ENCODE measurements at regions not wholly inside any gene's neighbourhood (a gene's known extent, or its start where the extent isn't known, plus 50 kb on each side); places are given as distances from the start of the nearest gene placed in this dataset.

DNA sequence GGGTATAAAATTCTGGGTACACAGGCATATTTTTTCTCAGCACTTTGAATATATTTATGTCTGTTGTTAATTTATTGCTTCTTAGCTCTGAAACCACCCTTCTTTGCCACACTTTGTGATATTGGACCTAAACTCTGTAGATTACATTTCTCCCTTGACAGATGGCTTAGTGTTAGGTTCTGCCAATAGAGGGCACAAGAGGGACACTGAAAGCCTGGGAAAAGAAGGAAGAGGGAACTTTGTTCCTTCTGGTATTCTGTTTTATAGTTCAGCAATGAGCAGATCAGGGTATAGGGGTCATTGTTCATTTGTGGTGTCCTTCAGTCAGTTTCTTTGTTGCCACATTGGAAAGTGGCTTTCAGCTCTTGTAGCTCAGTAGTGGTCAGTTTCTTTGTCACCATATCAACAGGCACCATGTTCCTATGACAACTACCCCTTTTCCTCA is 423.5 kb upstream of the PROX1 start:
- no peaks in the 10 kb centered on the region for H3K36me3 ChIP-seq (ENCODE audit: control insufficient read depth in 4 of 4, insufficient read depth in 4 of 4, low read length in 3 of 4)
- ChIA-PET CTCF (no interaction called here), POLR2A (no interaction called here)
- H3K4me1 ChIP-seq (ENCODE audit: control extremely low read depth in 1 of 4, control insufficient read depth in 4 of 4, insufficient read depth in 4 of 4, low read length in 3 of 4): no peaks in the 10 kb centered on the region
- H3K27me3 ChIP-seq (replicated peaks in 2 of 5; ENCODE audit: control insufficient read depth in 4 of 5, insufficient read depth in 5 of 5, low read length in 4 of 5): no peaks in the 10 kb centered on the region
- peaks cover 0 to 5% (median 3%) of the 10 kb centered on the region in 5 experiments for H3K9me3 ChIP-seq (ENCODE audit: control extremely low read depth in 1 of 5, control insufficient read depth in 4 of 5, insufficient read depth in 2 of 5, low read depth in 1 of 5, low read length in 4 of 5)
- no peak for DNase-seq
- no peak overlapping the region for H3K27ac ChIP-seq (ENCODE audit: insufficient read depth in 1 of 2, low read depth in 1 of 2, low read length in 2 of 2, poor library complexity in 1 of 2, severe bottlenecking in 2 of 2)
- H3K4me3 ChIP-seq (ENCODE audit: control insufficient read depth in 1 of 7, extremely low read depth in 1 of 7, insufficient read depth in 4 of 7, low read depth in 2 of 7, low read length in 6 of 7): no peak overlapping the region

DNA sequence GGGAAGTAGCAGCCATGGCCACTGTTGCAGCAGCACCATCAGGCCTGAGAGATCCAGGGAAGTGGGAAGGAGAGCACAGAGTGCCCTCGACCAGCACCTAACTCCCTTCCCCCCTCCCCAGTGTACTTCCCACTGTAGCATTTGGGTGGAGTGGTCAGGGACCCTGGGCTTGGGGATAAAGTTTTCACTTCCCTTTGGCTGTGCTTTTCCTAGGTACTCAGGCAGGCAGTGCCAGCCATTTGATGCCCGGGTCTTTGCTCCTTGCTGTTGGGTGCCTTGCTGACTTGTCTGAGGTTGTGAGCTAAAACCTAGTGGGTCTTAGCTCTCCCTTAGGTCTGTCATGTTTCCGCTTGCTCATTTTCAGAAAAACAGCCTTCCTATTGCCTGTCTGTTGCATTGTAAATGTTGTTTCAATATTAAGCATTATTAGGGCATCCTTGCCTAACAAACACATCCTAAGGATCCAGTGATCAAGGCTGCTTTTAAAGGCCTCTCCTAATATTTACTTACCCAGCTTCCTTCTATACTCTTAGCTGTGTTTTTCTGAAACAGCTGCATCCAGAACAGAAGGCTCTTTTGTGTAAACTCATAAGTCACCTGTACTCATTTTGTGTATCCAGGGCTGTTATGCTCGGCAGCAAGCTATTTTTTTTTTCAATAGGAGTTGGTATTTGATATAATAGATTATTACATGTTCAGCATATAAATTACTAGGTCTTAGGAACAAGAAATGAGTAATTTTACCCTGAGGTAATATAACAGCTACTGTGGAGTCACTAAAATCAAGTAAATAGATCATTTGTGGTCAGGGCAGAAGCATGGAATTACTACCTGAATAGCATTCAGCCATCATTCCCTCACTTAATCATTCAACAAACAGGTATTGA is 418.6 kb upstream of the PROX1 start:
- Histone ChIP-seq H3K9me3 (ENCODE audit: control extremely low read depth in 1 of 5, control insufficient read depth in 4 of 5, insufficient read depth in 2 of 5, low read depth in 1 of 5, low read length in 4 of 5) (peaks cover 0 to 2% (median 0%) of the 10 kb centered on the region in 5 experiments), H3K4me3 (ENCODE audit: control insufficient read depth in 1 of 7, extremely low read depth in 1 of 7, insufficient read depth in 4 of 7, low read depth in 2 of 7, low read length in 6 of 7) (no peak overlapping the region), H3K36me3 (ENCODE audit: control insufficient read depth in 4 of 4, insufficient read depth in 4 of 4, low read length in 3 of 4) (no peaks in the 10 kb centered on the region), H3K27me3 (replicated peaks in 2 of 5; ENCODE audit: control insufficient read depth in 4 of 5, insufficient read depth in 5 of 5, low read length in 4 of 5) (peaks cover 0 to 2% (median 0%) of the 10 kb centered on the region in 5 experiments), H3K4me1 (ENCODE audit: control extremely low read depth in 1 of 4, control insufficient read depth in 4 of 4, insufficient read depth in 4 of 4, low read length in 3 of 4) (no peaks in the 10 kb centered on the region), H3K27ac (ENCODE audit: insufficient read depth in 1 of 2, low read depth in 1 of 2, low read length in 2 of 2, poor library complexity in 1 of 2, severe bottlenecking in 2 of 2) (no peak overlapping the region)
- POLR2A ChIA-PET: no interaction called here
- no peak for DNase-seq
- WGBS (ENCODE audit: insufficient coverage): 90% methylated on average over 2 of the region's 4 CpGs
- CTCF ChIA-PET: no interaction called here

DNA sequence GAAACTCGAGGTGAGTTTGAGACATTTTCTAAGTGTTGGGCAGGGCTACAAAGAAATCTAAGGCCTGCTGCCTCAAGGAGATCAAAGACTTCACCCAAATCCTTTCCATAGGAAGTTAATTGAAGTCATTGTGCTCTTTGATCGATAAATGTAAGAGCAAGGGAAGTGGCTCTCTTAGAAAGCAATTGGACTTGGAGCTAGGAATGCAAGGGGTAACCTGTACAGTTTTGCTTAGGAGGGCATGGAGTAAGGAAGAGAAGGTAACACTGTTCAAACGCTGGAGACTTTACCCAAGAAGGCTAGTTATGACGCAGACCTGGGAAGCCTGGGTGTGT is 418.0 kb upstream of the PROX1 start:
- H3K27ac ChIP-seq (ENCODE audit: insufficient read depth in 1 of 2, low read depth in 1 of 2, low read length in 2 of 2, poor library complexity in 1 of 2, severe bottlenecking in 2 of 2): no peak overlapping the region
- DNase-seq: no peak
- ChIA-PET POLR2A (no interaction called here), CTCF (no interaction called here)
- no peaks in the 10 kb centered on the region for H3K9me3 ChIP-seq (ENCODE audit: control extremely low read depth in 1 of 5, control insufficient read depth in 4 of 5, insufficient read depth in 2 of 5, low read depth in 1 of 5, low read length in 4 of 5)
- no peaks in the 10 kb centered on the region for H3K36me3 ChIP-seq (ENCODE audit: control insufficient read depth in 4 of 4, insufficient read depth in 4 of 4, low read length in 3 of 4)
- peaks cover 0 to 2% (median 0%) of the 10 kb centered on the region in 5 experiments for H3K27me3 ChIP-seq (replicated peaks in 2 of 5; ENCODE audit: control insufficient read depth in 4 of 5, insufficient read depth in 5 of 5, low read length in 4 of 5)
- 94% methylated on average over 3 of the region's 4 CpGs for WGBS (ENCODE audit: insufficient coverage)
- no peak overlapping the region for H3K4me3 ChIP-seq (ENCODE audit: control insufficient read depth in 1 of 7, extremely low read depth in 1 of 7, insufficient read depth in 4 of 7, low read depth in 2 of 7, low read length in 6 of 7)
- no peaks in the 10 kb centered on the region for H3K4me1 ChIP-seq (ENCODE audit: control extremely low read depth in 1 of 4, control insufficient read depth in 4 of 4, insufficient read depth in 4 of 4, low read length in 3 of 4)

DNA sequence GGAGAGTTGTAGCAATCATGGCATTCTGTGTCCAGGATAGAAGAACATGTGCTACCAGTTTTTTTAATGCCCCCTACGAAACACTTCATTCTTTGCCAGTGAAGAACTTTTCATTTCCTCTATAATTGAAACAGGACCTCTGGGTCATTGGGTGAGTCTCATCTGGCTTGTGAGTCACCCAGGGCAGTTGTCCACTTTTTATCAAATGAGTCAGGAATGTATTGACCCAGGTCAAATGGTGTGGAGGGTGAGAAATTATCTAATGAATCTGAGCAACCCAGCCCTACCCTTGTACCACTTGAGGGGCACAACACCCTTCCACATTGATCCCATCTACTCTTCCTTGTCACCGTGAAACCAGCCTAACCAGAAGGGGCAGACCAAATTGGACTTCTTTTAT is 417.3 kb upstream of the PROX1 start:
- H3K36me3 ChIP-seq (ENCODE audit: control insufficient read depth in 4 of 4, insufficient read depth in 4 of 4, low read length in 3 of 4): no peaks in the 10 kb centered on the region
- no peak overlapping the region for H3K4me3 ChIP-seq (ENCODE audit: control insufficient read depth in 1 of 7, extremely low read depth in 1 of 7, insufficient read depth in 4 of 7, low read depth in 2 of 7, low read length in 6 of 7)
- no peaks in the 10 kb centered on the region for H3K9me3 ChIP-seq (ENCODE audit: control extremely low read depth in 1 of 5, control insufficient read depth in 4 of 5, insufficient read depth in 2 of 5, low read depth in 1 of 5, low read length in 4 of 5)
- H3K27me3 ChIP-seq (replicated peaks in 2 of 5; ENCODE audit: control insufficient read depth in 4 of 5, insufficient read depth in 5 of 5, low read length in 4 of 5): peaks cover 0 to 2% (median 0%) of the 10 kb centered on the region in 5 experiments
- WGBS (ENCODE audit: insufficient coverage): no CpG with 5 or more reads among the region's 2 CpGs
- no peaks in the 10 kb centered on the region for H3K4me1 ChIP-seq (ENCODE audit: control extremely low read depth in 1 of 4, control insufficient read depth in 4 of 4, insufficient read depth in 4 of 4, low read length in 3 of 4)
- no peak for DNase-seq
- no peak overlapping the region for H3K27ac ChIP-seq (ENCODE audit: insufficient read depth in 1 of 2, low read depth in 1 of 2, low read length in 2 of 2, poor library complexity in 1 of 2, severe bottlenecking in 2 of 2)
- POLR2A ChIA-PET: no interaction called here
- CTCF ChIA-PET: no interaction called here

DNA sequence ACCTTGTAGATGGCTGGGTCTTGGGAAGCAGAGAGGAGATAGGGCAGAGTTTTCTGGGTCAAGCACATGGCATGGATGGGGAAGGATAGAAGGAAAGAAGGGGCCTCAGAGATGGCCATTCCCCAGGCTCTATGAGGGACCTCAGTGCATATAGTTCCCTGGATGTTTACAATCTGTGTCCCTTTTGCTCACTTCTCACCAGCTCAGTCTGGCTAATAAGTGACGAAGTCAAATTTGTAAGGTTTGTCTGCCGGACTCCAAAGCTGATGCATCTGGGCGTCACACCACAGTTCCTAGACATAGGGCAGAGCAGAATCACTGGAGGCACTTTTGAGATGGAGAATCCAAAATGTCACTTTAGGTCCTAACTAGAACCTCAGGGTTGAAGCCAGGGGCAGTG is 416.4 kb upstream of the PROX1 start:
- no peaks in the 10 kb centered on the region for H3K36me3 ChIP-seq (ENCODE audit: control insufficient read depth in 4 of 4, insufficient read depth in 4 of 4, low read length in 3 of 4)
- peaks cover 0 to 2% (median 0%) of the 10 kb centered on the region in 5 experiments for H3K27me3 ChIP-seq (replicated peaks in 2 of 5; ENCODE audit: control insufficient read depth in 4 of 5, insufficient read depth in 5 of 5, low read length in 4 of 5)
- H3K4me1 ChIP-seq (ENCODE audit: control extremely low read depth in 1 of 4, control insufficient read depth in 4 of 4, insufficient read depth in 4 of 4, low read length in 3 of 4): no peaks in the 10 kb centered on the region
- no peaks in the 10 kb centered on the region for H3K9me3 ChIP-seq (ENCODE audit: control extremely low read depth in 1 of 5, control insufficient read depth in 4 of 5, insufficient read depth in 2 of 5, low read depth in 1 of 5, low read length in 4 of 5)
- no peak for DNase-seq
- ChIA-PET CTCF (no interaction called here), POLR2A (no interaction called here)
- H3K27ac ChIP-seq (ENCODE audit: insufficient read depth in 1 of 2, low read depth in 1 of 2, low read length in 2 of 2, poor library complexity in 1 of 2, severe bottlenecking in 2 of 2): no peak overlapping the region
- WGBS (ENCODE audit: insufficient coverage): 94% methylated on average over 3 of the region's 3 CpGs
- H3K4me3 ChIP-seq (ENCODE audit: control insufficient read depth in 1 of 7, extremely low read depth in 1 of 7, insufficient read depth in 4 of 7, low read depth in 2 of 7, low read length in 6 of 7): no peak overlapping the region

DNA sequence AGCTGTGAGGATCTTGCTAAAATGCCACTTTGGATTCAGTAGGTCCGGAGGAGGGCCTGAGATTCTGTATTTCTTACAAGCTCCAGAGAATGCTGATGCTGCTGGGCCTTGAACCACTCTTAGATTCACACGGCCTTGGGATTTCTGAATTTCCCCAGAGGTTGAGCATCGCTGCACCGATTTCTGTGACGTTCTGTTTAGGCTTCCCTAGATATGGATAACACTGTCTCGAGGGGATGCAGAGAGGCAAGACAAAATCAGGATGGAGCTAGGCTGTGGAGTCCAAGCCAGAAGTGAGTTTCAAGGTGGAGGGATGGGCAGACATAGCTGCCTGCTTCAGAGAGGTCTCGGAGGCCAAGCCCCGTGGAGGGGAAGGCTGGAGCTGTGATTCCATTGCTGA is 415.9 kb upstream of the PROX1 start:
- H3K27me3 ChIP-seq (replicated peaks in 2 of 5; ENCODE audit: control insufficient read depth in 4 of 5, insufficient read depth in 5 of 5, low read length in 4 of 5): peaks cover 0 to 2% (median 0%) of the 10 kb centered on the region in 5 experiments
- no peaks in the 10 kb centered on the region for H3K9me3 ChIP-seq (ENCODE audit: control extremely low read depth in 1 of 5, control insufficient read depth in 4 of 5, insufficient read depth in 2 of 5, low read depth in 1 of 5, low read length in 4 of 5)
- no peak overlapping the region for H3K4me3 ChIP-seq (ENCODE audit: control insufficient read depth in 1 of 7, extremely low read depth in 1 of 7, insufficient read depth in 4 of 7, low read depth in 2 of 7, low read length in 6 of 7)
- H3K36me3 ChIP-seq (ENCODE audit: control insufficient read depth in 4 of 4, insufficient read depth in 4 of 4, low read length in 3 of 4): no peaks in the 10 kb centered on the region
- no peaks in the 10 kb centered on the region for H3K4me1 ChIP-seq (ENCODE audit: control extremely low read depth in 1 of 4, control insufficient read depth in 4 of 4, insufficient read depth in 4 of 4, low read length in 3 of 4)
- ChIA-PET CTCF (no interaction called here), POLR2A (no interaction called here)
- no peak overlapping the region for H3K27ac ChIP-seq (ENCODE audit: insufficient read depth in 1 of 2, low read depth in 1 of 2, low read length in 2 of 2, poor library complexity in 1 of 2, severe bottlenecking in 2 of 2)
- no peak for DNase-seq
- WGBS (ENCODE audit: insufficient coverage): 99% methylated on average over 8 of the region's 8 CpGs

DNA sequence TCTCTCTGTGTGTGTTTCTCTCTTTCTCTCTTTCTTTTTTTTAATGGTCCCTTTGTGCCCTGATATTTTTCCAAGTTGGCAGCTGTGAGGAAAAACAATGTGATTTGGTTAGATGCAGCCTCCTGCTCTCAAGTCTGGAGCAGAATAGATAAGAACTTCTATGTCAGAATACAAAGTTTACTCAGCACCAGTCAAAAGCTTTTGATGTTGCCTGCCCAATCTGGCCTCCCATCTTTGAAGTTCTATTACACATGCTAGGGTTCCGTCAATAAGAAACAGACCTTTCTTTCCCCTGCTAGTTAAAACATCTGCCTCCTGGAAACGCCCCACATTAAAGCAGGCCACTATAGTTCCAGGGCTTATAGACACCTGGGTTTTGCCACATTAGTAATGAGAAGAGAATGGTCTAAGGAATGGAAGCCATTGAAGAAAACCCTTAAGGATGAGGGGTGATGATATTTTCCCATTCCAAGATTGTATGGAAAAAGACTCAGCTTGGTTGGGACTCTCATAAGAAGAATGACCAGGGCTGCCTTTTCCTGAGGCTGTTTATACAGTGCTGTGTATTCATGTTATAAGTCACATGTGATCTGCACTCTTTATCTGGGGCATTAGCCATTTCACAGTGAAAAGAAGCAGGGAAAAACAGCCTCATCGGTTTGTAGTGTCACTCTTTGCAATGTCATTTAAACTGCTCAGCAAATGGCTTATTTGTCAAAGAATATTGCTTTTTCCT is 414.7 kb upstream of the PROX1 start:
- 43% methylated on average over 1 of the region's 3 CpGs for WGBS (ENCODE audit: insufficient coverage)
- peaks cover 0 to 2% (median 0%) of the 10 kb centered on the region in 5 experiments for H3K27me3 ChIP-seq (replicated peaks in 2 of 5; ENCODE audit: control insufficient read depth in 4 of 5, insufficient read depth in 5 of 5, low read length in 4 of 5)
- no peak overlapping the region for H3K27ac ChIP-seq (ENCODE audit: insufficient read depth in 1 of 2, low read depth in 1 of 2, low read length in 2 of 2, poor library complexity in 1 of 2, severe bottlenecking in 2 of 2)
- CTCF ChIA-PET: no interaction called here
- no peak for DNase-seq
- POLR2A ChIA-PET: no interaction called here
- H3K9me3 ChIP-seq (ENCODE audit: control extremely low read depth in 1 of 5, control insufficient read depth in 4 of 5, insufficient read depth in 2 of 5, low read depth in 1 of 5, low read length in 4 of 5): no peaks in the 10 kb centered on the region
- H3K36me3 ChIP-seq (ENCODE audit: control insufficient read depth in 4 of 4, insufficient read depth in 4 of 4, low read length in 3 of 4): no peaks in the 10 kb centered on the region
- no peaks in the 10 kb centered on the region for H3K4me1 ChIP-seq (ENCODE audit: control extremely low read depth in 1 of 4, control insufficient read depth in 4 of 4, insufficient read depth in 4 of 4, low read length in 3 of 4)
- H3K4me3 ChIP-seq (ENCODE audit: control insufficient read depth in 1 of 7, extremely low read depth in 1 of 7, insufficient read depth in 4 of 7, low read depth in 2 of 7, low read length in 6 of 7): no peak overlapping the region

Measured in common myeloid progenitor, CD34-positive (primary cell).